NCI-H524 (cell line): ENCODE measurements at regions not wholly inside any gene's neighbourhood (a gene's known extent, or its start where the extent isn't known, plus 50 kb on each side); places are given as distances from the start of the nearest gene placed in this dataset.

ENCODE experiments used
- DNase-seq, 2 experiments: peaks; one replicate each; lab custom pipeline; 2025; lab: John Stamatoyannopoulos, UW

DNA sequence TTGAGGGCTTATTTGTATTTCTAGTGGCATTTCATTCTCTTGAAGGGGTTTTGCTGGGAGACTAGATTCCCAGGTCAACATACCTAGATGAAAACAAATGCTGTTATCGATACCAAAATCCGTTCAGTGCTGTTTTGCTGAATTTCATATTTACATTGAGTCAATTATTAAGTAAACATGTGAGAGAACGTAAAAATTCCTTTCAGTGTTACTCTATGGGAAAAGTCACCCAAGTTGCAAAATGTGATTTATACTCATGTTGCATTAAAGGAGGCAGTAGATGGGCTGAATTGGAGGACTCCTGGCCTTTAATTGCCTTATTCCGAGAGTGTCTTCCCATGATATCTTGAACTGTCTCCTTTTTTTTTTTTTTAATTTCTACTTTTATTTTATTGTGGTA is 1011.3 kb upstream of the NR2F2 start:
- no peak for DNase-seq

GRCh38 chr15:95323796-95324195 is 1006.7 kb upstream of the NR2F2 start:
- no peak for DNase-seq

DNA sequence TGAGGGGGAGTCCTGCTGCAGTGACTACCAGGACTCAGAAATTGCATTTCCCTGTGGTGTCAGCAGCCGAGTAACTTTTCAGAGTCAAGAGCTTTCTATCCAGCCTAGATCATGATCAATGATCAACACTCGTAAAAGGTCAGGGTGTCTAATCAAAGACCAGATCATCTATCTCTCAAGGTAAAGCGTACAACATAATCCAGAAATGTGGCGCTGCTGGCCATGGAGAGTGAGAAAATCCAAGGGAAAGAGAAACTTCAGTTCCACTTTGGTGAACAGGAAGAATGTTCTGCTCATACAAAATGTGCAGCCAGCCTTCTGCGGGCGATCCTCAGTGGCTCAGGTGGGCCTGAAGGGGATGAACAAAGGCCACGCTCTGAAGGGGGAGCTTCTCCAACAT is 1005.8 kb upstream of the NR2F2 start:
- no peak for DNase-seq

GRCh38 chr15:95325763-95326404 is 1004.6 kb upstream of the NR2F2 start:
- DNase-seq = no peak

GRCh38 chr15:95326431-95327182 is 1003.9 kb upstream of the NR2F2 start:
- DNase-seq = peak; percentile 12 to 47

- peak in 1 of 2 experiments; percentile 44 for DNase-seq
Observed at GRCh38 chr15:95327183-95327525, 1003.3 kb upstream of the NR2F2 start.

DNA sequence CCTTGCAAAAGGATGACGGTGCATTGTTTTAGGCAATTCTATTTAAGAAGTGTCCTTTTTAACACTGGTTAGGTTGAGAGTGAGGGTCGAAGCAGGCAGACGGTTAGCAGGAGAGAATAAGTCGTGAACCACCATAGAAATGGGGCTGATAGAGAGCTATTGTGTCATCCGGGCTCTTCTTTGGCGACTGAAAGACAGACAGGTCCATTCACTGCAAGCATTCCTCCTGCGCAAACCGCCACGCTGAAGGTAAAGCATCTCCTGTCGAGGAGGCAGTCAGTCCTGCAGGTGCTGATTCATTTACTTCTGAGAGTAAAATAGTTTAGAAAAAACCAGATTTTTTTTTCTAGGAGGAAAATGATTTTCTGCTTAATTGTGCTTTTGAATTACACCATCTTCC is 1002.8 kb upstream of the NR2F2 start:
- DNase-seq = peak in 1 of 2 experiments; percentile 2

DNA sequence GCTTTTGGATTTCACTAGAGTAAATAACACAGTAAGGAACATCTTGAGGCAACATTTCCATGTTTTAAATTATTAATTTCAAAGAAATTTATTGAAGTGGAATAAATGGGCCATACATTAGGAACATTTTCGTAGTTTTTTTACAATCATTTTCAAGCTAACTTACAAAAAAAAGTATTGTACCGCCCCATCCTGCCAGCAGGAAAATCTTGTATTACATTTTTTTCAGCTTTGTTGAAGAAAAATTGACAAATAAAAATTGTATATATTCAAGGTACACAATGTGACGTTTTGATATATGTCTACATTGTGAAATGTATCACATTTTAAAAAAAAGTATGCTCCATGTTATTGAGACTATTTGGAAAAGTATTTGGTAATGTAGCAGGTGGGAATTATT is 1001.9 kb upstream of the NR2F2 start:
- DNase-seq = no peak

GRCh38 chr15:95329362-95329761 is 1001.1 kb upstream of the NR2F2 start:
- no peak for DNase-seq

DNA sequence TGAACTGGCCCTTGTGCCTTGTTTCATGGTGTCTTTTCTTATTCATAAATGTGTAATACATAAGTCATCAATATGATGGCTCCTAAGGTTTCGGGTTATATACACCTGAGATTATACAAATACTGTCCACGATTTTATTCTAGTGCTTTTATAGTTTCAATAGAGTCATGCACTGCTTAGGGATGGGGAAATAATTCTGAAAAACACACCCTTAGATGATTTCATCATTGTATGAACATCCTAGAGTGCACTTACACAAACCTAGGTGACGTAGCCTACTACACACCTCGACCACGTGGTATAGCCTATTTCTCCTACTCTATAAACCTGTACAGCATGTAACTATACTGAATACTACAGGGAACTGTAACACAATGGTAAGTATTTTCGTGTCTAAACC is 988.8 kb upstream of the NR2F2 start:
- no peak for DNase-seq

DNA sequence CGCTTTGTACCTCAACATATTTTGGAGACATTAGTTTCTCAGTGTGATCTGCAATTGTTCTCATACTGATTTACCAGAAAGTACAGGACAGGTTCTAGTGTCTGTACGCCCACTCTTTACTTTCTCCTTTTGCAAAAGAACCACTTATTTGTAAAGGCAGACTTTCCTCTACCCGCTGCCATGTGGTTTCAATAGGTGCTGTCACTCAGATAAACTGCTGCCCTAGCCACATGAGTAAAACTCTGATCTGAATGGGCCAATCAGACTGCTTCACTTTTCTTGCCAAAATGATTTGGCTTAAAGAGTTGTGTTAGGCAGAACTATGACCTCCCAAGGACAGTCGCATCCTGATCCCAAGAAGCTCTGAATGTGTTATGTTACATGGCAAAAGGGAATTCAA is 984.6 kb upstream of the NR2F2 start:
- no peak for DNase-seq

DNA sequence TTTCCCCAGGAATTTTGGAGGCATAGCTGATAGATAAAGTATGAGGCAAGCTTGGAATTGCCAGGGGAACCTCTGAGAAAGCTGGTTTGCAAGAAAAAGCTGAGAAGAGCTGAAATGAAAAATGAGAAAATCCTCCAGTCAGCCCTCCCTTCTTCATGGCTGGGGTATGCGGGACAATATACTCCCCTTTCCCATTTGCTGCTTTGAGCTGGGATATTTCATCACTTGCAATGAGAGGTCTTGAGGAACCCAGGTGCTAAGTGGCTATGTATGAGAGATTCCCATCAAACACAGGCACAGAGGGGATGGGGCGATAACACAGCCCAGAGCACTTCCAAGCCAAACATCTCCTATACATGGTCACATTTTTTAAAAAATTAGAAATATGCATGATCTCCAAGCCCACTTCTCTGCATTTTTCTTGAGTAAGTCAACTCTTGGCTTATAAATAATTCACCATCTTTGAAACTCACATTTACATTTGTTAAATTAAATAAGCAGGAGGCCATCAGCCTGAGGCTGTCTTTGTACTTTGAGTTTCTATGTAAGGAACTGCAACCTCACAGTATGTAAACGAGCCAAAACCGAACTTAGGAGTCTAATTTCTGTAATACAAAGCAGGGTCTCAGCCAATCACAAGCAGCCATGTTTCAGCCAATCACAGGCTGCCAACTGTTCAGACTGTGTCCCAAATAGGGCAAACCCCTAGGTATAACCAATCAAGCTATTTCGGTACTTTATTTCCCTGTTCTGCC is 983.6 kb upstream of the NR2F2 start:
- DNase-seq = no peak

GRCh38 chr15:95347837-95348236 is 982.7 kb upstream of the NR2F2 start:
- no peak for DNase-seq

GRCh38 chr15:95350908-95351307 is 979.6 kb upstream of the NR2F2 start:
- no peak for DNase-seq

DNA sequence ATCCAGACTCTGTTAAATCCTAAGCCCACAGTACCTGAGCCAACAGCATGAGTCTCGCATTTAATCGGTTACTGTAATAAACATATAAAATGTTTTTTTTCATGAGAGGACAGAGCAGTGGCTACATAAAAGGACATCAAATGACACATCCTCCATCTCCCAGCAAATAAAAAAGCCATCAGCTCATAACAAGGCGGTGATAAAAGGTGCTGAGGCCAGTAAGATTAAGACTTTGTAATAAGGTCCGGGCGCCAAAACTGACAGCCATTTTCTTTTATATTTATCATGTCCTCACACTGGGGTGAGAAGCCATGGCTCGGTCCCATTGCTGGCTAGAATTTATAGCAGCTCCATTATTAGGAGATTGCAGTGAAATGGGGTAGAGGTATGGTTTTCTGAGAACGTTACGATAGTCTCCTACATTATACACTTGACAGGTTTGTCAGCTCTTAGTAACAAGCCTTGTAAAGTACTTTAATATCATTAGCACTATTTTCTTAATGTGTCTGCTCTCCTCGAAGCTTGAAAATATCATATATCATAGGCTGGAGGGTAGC is 977.8 kb upstream of the NR2F2 start:
- DNase-seq = no peak

- DNase-seq = no peak
Observed at GRCh38 chr15:95353512-95353911, 977.0 kb upstream of the NR2F2 start.

GRCh38 chr15:95359966-95360365 is 970.5 kb upstream of the NR2F2 start:
- no peak for DNase-seq

DNA sequence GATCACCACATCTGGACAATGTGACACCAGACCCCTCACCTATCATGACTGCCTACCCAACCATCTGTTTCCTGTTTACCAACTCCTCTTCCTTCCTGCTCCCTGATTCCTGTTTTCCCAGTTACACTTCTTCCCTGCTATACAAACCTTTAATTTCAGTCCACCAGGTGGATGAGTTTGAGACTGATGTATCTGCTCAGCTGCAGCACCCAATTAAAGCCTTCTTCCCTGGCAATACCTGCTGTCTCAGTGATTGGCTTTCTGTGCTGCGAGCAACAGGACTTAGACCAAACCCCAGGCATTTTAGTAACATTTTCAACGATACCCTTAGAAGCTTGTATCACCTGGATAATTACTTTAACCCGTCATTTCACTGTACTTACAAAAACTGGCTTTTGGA is 968.2 kb upstream of the NR2F2 start:
- no peak for DNase-seq

DNA sequence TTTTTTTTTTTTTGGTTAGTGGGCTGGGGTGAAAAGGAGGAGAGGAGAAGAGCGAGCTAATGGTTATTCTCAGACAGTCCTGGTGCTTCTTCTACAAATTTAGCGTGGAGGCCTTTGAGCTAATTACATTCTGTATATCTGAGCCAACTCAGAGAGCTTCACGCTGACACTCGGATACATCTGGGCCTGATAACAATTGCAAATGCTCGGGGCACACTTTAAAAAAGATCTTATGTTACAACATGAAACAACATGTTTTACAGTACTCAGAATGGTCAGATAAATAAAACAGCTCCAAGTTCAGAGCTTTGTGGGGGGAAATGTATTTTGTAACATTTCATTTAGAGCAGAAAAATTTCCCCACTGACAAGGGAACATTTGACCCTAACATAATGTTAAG is 966.9 kb upstream of the NR2F2 start:
- no peak for DNase-seq

GRCh38 chr15:95365511-95366107 is 964.9 kb upstream of the NR2F2 start:
- DNase-seq = no peak

- DNase-seq = no peak
Observed at GRCh38 chr15:95368191-95368590, 962.3 kb upstream of the NR2F2 start.
